Type B pancreatic cell (in vitro differentiated cells): ENCODE measurements at regions not wholly inside any gene's neighbourhood (a gene's known extent, or its start where the extent isn't known, plus 50 kb on each side); places are given as distances from the start of the nearest gene placed in this dataset.
"Not testable (repeated sequence)": the region's sequence is repeated elsewhere in the genome, so short reads cannot be mapped to it uniquely, and the experiment has no call there.

Experiments
- DNase-seq: peaks from one replicate; pipeline ENCODE4 v3.0.0; 2021; ENCODE audit warnings: mixed read lengths; ENCODE audit not compliant: unreplicated experiment; ENCODE audit errors: extremely low spot score
- H3K27ac Mint-ChIP-seq: 2 replicates; pipeline ENCODE4 v1.8.0; 2021; ENCODE audit warnings: mild to moderate bottlenecking, mixed read lengths
- H3K27me3 Mint-ChIP-seq: 2 replicates; pipeline ENCODE4 v1.8.0; 2021; ENCODE audit warnings: mixed read lengths
- H3K36me3 Mint-ChIP-seq: 2 replicates; pipeline ENCODE4 v1.8.0; 2021; ENCODE audit warnings: mixed read lengths
- H3K4me1 Mint-ChIP-seq: one replicate; pipeline ENCODE4 v1.8.0; 2021; ENCODE audit warnings: mixed read lengths; ENCODE audit not compliant: unreplicated experiment
- H3K4me3 Mint-ChIP-seq: 2 replicates; pipeline ENCODE4 v1.8.0; 2021; ENCODE audit warnings: mild to moderate bottlenecking, mixed read lengths
- H3K9me3 Mint-ChIP-seq: 2 replicates; pipeline ENCODE4 v1.8.0; 2021; ENCODE audit warnings: mixed read lengths
- CTCF ChIP-seq: fragments of 200-600 bp; sonication (generic); conservative IDR thresholded peaks from 2 replicates; pipeline ENCODE4 v1.5.0; 2021; ENCODE audit warnings: antibody characterized with exemption, mild to moderate bottlenecking

- DNase-seq, result no peak
- Mint-ChIP-seq H3K4me1 (no peaks in the 10 kb centered on the region), H3K4me3 (no peak overlapping the region), H3K36me3 (no peaks in the 10 kb centered on the region), H3K27me3 (no peaks in the 10 kb centered on the region), H3K9me3 (peaks cover 7% of the 10 kb centered on the region), H3K27ac (no peak overlapping the region)
- no peak for TF ChIP-seq CTCF
Measured at GRCh38 chr13:42380420-42381164, 108.6 kb downstream of the AKAP11 start.

GRCh38 chr13:42381165-42381425 lies 109.1 kb downstream of the AKAP11 start:
- no peak overlapping the region for H3K4me3 Mint-ChIP-seq
- H3K27ac Mint-ChIP-seq, result no peak overlapping the region
- DNase-seq, result no peak
- TF ChIP-seq CTCF, result no peak
- H3K9me3 Mint-ChIP-seq, result peaks cover 7% of the 10 kb centered on the region
- H3K27me3 Mint-ChIP-seq, result no peaks in the 10 kb centered on the region
- H3K36me3 Mint-ChIP-seq, result no peaks in the 10 kb centered on the region
- no peaks in the 10 kb centered on the region for H3K4me1 Mint-ChIP-seq

GRCh38 chr13:42381426-42381825 lies 109.5 kb downstream of the AKAP11 start:
- not testable (repeated sequence) for H3K4me3 Mint-ChIP-seq, H3K4me1 Mint-ChIP-seq

GRCh38 chr13:42383025-42383424 lies 111.1 kb downstream of the AKAP11 start:
- H3K27ac Mint-ChIP-seq, result no peak overlapping the region
- no peak overlapping the region for H3K4me3 Mint-ChIP-seq
- TF ChIP-seq CTCF, result no peak
- DNase-seq, result no peak
- H3K9me3 Mint-ChIP-seq, result peaks cover 7% of the 10 kb centered on the region
- no peaks in the 10 kb centered on the region for H3K27me3 Mint-ChIP-seq
- H3K36me3 Mint-ChIP-seq, result no peaks in the 10 kb centered on the region
- no peaks in the 10 kb centered on the region for H3K4me1 Mint-ChIP-seq

More at GRCh38 chr13:42381426-42381825, 109.5 kb downstream of the AKAP11 start:
- H3K27me3 Mint-ChIP-seq, H3K9me3 Mint-ChIP-seq, H3K27ac Mint-ChIP-seq, H3K36me3 Mint-ChIP-seq, DNase-seq: not testable (repeated sequence)

GRCh38 chr13:42384265-42384664 lies 112.3 kb downstream of the AKAP11 start:
- Mint-ChIP-seq H3K36me3 (no peaks in the 10 kb centered on the region), H3K4me1 (no peaks in the 10 kb centered on the region)
- no peak for TF ChIP-seq CTCF

GRCh38 chr13:42388326-42388725 lies 116.4 kb downstream of the AKAP11 start:
- Mint-ChIP-seq H3K4me3 (no peak overlapping the region), H3K27me3 (peaks cover 2% of the 10 kb centered on the region), H3K4me1 (peaks cover 2% of the 10 kb centered on the region), H3K27ac (no peak overlapping the region), H3K36me3 (no peaks in the 10 kb centered on the region), H3K9me3 (peaks cover 10% of the 10 kb centered on the region)
- TF ChIP-seq CTCF, result no peak
- DNase-seq, result no peak

More at GRCh38 chr13:42384265-42384664, 112.3 kb downstream of the AKAP11 start:
- DNase-seq, result no peak
- Mint-ChIP-seq H3K4me3 (no peak overlapping the region), H3K27me3 (no peaks in the 10 kb centered on the region), H3K27ac (no peak overlapping the region), H3K9me3 (peaks cover 7% of the 10 kb centered on the region)
